GM18519 (cell line): ENCODE measurements at regions not wholly inside any gene's neighbourhood (a gene's known extent, or its start where the extent isn't known, plus 50 kb on each side); places are given as distances from the start of the nearest gene placed in this dataset.

Experiments
- ATAC-seq: cut with Tn5 transposase; IDR thresholded peaks from one replicate; pipeline ENCODE4 v1.9.1; 2021; ENCODE audit warnings: mild to moderate bottlenecking, moderate library complexity; ENCODE audit not compliant: unreplicated experiment, low FRiP score

GRCh38 chr11:15481871-15482270 lies 367.1 kb downstream of the INSC start:
- ATAC-seq = no peak

- ATAC-seq = peak; percentile 83
Measured at GRCh38 chr11:15483205-15483604, 368.5 kb downstream of the INSC start.

DNA sequence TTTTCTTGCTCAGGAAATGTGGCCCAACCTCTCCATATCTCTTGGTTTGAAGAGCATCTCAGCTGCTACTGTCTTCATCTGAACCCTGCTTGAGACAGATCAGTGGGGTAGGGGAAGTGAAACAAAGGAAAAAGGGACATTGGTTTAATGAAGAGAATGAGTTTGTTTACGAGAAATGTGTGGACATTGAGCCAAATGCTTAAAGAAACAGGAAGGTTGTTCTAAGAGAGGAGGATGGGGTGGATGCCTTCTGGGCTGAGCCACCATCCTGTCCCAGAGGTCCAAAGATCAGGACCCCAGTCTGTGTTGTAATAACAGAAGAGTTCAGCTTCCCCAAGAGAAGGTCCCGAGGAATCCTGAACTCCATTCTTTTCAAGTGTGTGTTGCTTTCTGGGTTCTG lies 369.7 kb downstream of the INSC start:
- no peak for ATAC-seq

DNA sequence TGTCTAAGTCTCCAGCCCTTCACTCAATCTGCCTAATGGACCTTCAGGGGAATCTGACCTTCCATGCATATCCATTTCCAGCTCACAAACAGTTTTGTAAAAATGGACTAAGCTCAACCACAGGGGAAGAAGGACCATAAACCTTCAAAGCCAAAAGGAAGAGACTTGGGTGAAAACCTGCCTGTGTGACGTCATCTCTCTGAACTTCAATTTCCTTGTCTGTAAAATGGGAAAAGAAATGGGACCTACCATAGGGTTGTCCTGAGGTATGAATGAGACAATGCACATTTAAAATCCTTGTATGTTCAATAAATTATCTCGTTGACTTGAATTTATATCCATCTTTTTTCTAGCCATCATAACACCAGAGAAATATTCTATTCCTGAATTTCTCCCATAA lies 370.7 kb downstream of the INSC start:
- ATAC-seq = no peak

DNA sequence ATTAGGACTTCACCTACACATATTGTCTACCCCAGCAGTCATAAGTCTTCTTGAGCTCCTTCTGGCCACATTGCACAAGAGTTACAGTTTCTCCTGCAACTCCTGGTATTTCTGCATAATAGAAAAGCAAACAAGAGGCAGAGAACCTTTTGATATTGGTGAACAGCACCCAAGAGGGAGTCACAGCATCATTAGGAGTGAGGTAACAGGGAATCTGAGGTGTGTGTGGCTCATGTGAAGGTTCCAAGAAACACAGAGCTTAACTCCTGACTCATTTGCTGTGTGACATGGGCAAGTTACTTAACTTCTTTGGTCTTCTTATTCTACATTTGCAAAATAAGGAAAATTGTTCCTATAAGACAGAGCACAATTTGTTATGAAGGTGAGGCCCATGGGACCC lies 374.6 kb downstream of the INSC start:
- no peak for ATAC-seq

- no peak for ATAC-seq
Measured at GRCh38 chr11:15490535-15490934, 375.8 kb downstream of the INSC start.

GRCh38 chr11:15493066-15493465 lies 378.3 kb downstream of the INSC start:
- no peak for ATAC-seq

DNA sequence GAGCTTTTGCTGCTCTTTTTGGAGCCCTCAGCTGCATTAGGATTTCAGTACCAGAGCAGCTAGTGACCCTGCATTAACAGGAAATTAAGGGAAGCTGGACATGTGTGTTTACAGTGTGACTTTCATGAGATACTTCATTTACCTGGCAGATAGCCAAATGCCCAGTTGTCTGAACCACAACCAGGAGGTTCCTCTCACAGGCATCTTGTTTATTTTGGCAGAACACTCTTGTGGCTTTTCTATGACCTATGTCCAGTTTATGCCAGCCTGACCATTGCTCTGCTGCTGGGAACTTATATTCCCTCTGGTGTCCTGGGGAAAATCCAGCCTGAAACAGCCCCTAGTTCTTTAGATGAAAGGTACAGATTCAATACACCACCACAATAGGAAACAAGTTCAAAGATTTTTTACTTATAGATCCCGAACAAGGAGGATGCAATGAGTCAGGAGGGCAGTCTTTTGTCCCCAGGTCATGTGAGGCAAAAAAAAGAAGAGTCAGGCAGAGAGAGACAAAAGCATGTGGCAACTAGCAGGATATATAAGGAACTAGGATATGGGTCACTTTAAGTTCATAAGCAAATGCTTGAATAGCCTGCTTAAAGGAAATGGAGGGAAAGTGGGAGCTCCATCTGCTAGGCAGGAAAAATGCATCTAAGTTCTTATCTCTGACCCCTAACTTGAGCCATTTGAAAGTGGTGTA lies 379.3 kb downstream of the INSC start:
- ATAC-seq = no peak

- ATAC-seq = no peak
Measured at GRCh38 chr11:15494740-15495139, 380.0 kb downstream of the INSC start.

DNA sequence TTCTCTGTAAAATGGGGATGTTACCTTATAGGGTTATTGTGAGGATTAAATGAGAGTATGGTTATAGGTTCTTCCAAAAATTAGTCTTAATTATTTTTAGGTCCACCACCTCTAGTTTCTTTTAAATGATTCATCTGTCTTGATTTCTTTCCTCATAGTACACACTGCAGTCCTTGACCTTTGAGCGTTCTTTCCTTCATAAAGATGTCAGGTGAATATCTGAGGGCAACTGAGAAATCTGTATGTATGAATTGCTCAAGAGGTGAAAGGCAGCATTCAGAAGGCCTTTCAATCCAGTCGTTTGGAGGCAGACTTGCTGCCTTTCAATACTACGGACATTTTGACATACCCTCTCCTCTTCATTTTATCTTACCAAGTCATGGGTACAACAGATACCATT lies 380.7 kb downstream of the INSC start:
- no peak for ATAC-seq

DNA sequence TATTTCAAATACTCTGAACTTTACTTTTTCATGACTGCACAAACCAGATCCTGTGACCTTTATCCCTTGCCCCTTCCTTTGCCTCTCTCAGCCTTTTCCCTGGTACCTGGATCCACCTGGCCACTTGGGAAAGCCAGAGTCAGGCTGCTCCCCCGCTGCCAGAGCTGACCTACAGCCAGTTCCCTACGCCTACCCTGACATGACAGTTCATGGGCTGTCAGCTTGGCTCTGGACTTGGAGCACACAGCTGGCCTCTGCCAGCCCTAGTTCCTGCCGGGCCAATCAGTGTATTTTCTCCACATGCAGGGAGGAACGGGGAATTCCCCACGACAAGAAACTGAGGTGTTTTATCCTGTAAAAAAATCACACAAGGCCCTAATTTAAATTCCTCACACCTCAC lies 382.6 kb downstream of the INSC start:
- ATAC-seq = no peak

DNA sequence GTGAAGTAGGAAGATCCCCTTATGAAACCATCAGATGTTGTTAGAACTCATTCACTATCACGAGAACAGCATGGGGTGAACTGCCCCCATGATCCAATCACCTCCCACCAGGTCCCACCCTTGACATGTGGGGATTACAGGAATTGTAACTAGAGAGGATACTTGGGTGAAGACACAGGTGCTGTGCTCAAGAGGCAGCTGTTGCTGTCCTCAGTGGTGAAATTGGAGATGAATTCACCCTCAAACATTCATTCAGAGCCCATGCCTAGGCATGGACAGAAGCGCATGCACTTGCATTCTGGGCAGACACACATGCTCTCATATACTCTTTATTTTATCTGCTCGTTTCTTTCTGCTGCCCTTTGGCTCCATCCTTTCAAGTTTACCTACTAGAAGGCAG lies 385.0 kb downstream of the INSC start:
- no peak for ATAC-seq

GRCh38 chr11:15500643-15501042 lies 385.9 kb downstream of the INSC start:
- ATAC-seq = no peak

DNA sequence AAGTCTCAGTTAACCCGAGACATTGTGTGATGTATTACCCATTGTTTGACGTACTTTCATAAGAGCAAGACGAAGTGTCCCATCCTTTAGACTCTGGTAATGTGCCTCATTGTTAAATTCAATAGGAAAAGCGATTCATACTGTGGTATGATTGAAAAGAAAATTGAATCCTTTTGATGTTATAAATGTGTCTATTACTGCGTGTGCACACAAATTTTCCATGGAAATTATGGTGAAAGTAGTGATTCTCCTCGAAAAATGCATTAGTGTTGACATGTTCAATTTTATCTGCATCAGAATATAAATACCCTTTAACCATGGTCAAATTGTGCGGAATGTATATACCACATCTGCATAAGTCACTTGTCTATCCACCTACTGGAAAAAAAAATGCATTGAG lies 386.8 kb downstream of the INSC start:
- ATAC-seq = no peak

- no peak for ATAC-seq
Measured at GRCh38 chr11:15505155-15505554, 390.4 kb downstream of the INSC start.

DNA sequence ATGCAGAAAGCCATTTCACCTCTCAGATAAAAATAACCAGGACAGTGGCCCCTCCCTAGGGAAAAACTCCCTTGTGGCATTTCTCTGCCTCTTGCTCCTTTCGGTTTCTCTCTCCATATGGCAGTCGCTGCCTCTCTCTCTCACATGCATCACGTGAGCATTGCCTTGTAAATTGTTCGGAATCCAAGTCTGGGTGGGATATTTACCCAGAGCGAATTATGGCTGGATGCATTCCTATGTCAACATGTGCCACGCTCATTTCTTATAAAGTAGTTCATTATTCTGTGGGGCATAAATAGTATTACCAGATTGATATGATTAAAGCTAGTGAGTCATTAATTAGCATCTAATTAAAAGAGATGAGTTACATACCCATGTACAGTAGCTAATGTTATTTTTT lies 392.9 kb downstream of the INSC start:
- ATAC-seq = no peak

DNA sequence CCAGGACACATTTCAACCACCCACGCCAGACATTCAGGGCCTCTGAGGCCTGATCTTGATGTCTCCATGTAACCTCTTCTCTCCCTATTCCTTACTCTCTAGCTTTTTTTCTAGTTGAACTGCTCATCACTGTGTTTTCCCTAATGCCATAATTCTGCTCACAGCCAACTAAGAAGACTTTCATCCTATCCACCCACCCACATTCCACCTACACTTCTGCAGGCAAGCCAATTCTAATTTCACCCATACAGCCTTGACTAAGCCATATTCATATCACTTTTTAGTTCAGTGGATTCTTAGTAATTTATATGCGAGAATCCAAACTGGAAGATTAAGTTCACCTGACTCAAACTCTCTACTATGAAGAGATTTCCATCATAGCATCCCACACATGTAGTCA lies 394.4 kb downstream of the INSC start:
- ATAC-seq = no peak

DNA sequence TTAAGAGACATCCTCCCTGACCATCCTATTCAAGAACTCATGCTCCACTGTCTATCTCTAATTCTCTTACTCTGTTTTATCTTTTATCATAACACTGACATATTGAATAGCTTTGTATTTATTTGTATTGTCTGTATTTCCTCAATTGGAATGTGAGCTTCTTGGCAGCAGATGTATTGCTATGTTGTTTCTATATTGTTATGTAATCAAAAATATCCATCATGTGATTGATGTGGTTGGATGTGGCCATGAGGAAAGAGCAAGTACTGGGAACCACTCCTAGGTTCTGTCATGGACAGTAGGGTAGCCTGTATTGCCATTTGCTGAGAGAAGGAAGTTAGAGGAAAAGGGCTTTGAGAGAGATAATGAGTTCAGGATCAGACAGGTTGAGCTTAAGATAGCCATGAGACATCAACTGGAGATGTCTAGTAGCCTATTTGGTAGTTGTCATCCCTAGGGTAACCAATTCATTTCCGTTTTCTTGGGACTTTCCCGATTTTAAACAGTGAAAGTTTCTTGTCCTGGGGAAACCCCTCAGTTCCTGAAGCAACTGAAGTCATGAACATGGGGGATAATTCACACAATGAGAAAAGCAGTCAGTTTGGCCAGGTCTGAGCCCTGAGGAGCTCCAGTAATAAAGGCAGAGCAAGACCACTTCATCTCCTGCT lies 404.5 kb downstream of the INSC start:
- peak; percentile 78 for ATAC-seq

GRCh38 chr11:15519911-15520310 lies 405.2 kb downstream of the INSC start:
- no peak for ATAC-seq

- no peak for ATAC-seq
Measured at GRCh38 chr11:15523543-15523942, 408.8 kb downstream of the INSC start.

GRCh38 chr11:15525582-15525981 lies 410.9 kb downstream of the INSC start:
- ATAC-seq = no peak

- ATAC-seq = no peak
Measured at GRCh38 chr11:15526032-15526431, 411.3 kb downstream of the INSC start.
